Type B pancreatic cell (in vitro differentiated cells): ENCODE measurements at regions not wholly inside any gene's neighbourhood (a gene's known extent, or its start where the extent isn't known, plus 50 kb on each side); places are given as distances from the start of the nearest gene placed in this dataset.

Experiments used
- DNase-seq: peaks from one replicate; pipeline ENCODE4 v3.0.0; 2021; ENCODE audit warnings: mixed read lengths; ENCODE audit not compliant: unreplicated experiment; ENCODE audit errors: extremely low spot score
- H3K27ac Mint-ChIP-seq: 2 replicates; pipeline ENCODE4 v1.8.0; 2021; ENCODE audit warnings: mild to moderate bottlenecking, mixed read lengths
- H3K27me3 Mint-ChIP-seq: 2 replicates; pipeline ENCODE4 v1.8.0; 2021; ENCODE audit warnings: mixed read lengths
- H3K36me3 Mint-ChIP-seq: 2 replicates; pipeline ENCODE4 v1.8.0; 2021; ENCODE audit warnings: mixed read lengths
- H3K4me1 Mint-ChIP-seq: one replicate; pipeline ENCODE4 v1.8.0; 2021; ENCODE audit warnings: mixed read lengths; ENCODE audit not compliant: unreplicated experiment
- H3K4me3 Mint-ChIP-seq: 2 replicates; pipeline ENCODE4 v1.8.0; 2021; ENCODE audit warnings: mild to moderate bottlenecking, mixed read lengths
- H3K9me3 Mint-ChIP-seq: 2 replicates; pipeline ENCODE4 v1.8.0; 2021; ENCODE audit warnings: mixed read lengths
- CTCF ChIP-seq: fragments of 200-600 bp; sonication (generic); conservative IDR thresholded peaks from 2 replicates; pipeline ENCODE4 v1.5.0; 2021; ENCODE audit warnings: antibody characterized with exemption, mild to moderate bottlenecking

- H3K27ac Mint-ChIP-seq, result no peak overlapping the region
- no peak overlapping the region for H3K4me3 Mint-ChIP-seq
- H3K36me3 Mint-ChIP-seq, result no peaks in the 10 kb centered on the region
- TF ChIP-seq CTCF, result no peak
- H3K9me3 Mint-ChIP-seq, result no peaks in the 10 kb centered on the region
- no peak for DNase-seq
- peaks cover 44% of the 10 kb centered on the region for H3K27me3 Mint-ChIP-seq
- H3K4me1 Mint-ChIP-seq, result peaks cover 6% of the 10 kb centered on the region
Observed at GRCh38 chr3:135458541-135459322, 506.8 kb upstream of the PPP2R3A start.

GRCh38 chr3:135460273-135460672 lies 505.3 kb upstream of the PPP2R3A start:
- Mint-ChIP-seq H3K4me3 (no peak overlapping the region), H3K4me1 (peaks cover 6% of the 10 kb centered on the region), H3K9me3 (no peaks in the 10 kb centered on the region), H3K36me3 (no peaks in the 10 kb centered on the region), H3K27me3 (peaks cover 39% of the 10 kb centered on the region), H3K27ac (no peak overlapping the region)
- no peak for DNase-seq
- no peak for TF ChIP-seq CTCF

- no peaks in the 10 kb centered on the region for H3K9me3 Mint-ChIP-seq
- TF ChIP-seq CTCF, result no peak
- no peaks in the 10 kb centered on the region for H3K4me1 Mint-ChIP-seq
- H3K4me3 Mint-ChIP-seq, result no peak overlapping the region
- no peak overlapping the region for H3K27ac Mint-ChIP-seq
- H3K36me3 Mint-ChIP-seq, result no peaks in the 10 kb centered on the region
- peaks cover 20% of the 10 kb centered on the region for H3K27me3 Mint-ChIP-seq
- DNase-seq, result no peak
Observed at GRCh38 chr3:135471911-135472310, 493.6 kb upstream of the PPP2R3A start.

GRCh38 chr3:135473449-135473848 lies 492.1 kb upstream of the PPP2R3A start:
- H3K27me3 Mint-ChIP-seq, result peaks cover 22% of the 10 kb centered on the region
- DNase-seq, result no peak

GRCh38 chr3:135487261-135487660 lies 478.3 kb upstream of the PPP2R3A start:
- H3K27me3 Mint-ChIP-seq, result peaks cover 13% of the 10 kb centered on the region
- DNase-seq, result no peak
- H3K9me3 Mint-ChIP-seq, result no peaks in the 10 kb centered on the region
- no peaks in the 10 kb centered on the region for H3K36me3 Mint-ChIP-seq
- no peak for TF ChIP-seq CTCF
- H3K4me1 Mint-ChIP-seq, result peaks cover 6% of the 10 kb centered on the region
- H3K4me3 Mint-ChIP-seq, result no peak overlapping the region
- H3K27ac Mint-ChIP-seq, result no peak overlapping the region

More at GRCh38 chr3:135473449-135473848, 492.1 kb upstream of the PPP2R3A start:
- H3K9me3 Mint-ChIP-seq, result no peaks in the 10 kb centered on the region
- no peak overlapping the region for H3K4me3 Mint-ChIP-seq
- H3K4me1 Mint-ChIP-seq, result no peaks in the 10 kb centered on the region
- H3K27ac Mint-ChIP-seq, result no peak overlapping the region
- TF ChIP-seq CTCF, result no peak
- H3K36me3 Mint-ChIP-seq, result no peaks in the 10 kb centered on the region
